ENCODE measurements at regions not wholly inside any gene's neighbourhood (a gene's known extent, or its start where the extent isn't known, plus 50 kb on each side); places are given as distances from the start of the nearest gene placed in this dataset.

GRCh38 chr11:10628508-10629236, 60.2 kb upstream of the LYVE1 start:
- Histone ChIP-seq H3K27me3 (replicated peaks in 1 of 2; ENCODE audit: control insufficient read depth in 2 of 2, insufficient read depth in 2 of 2, low read length in 1 of 2) (peaks cover 0 to 2% of the 10 kb centered on the region in 2 experiments; a peak in 3 of 4 replicates), H3K27ac (ENCODE audit: control insufficient read depth, insufficient read depth) (no peak overlapping the region), H3K4me3 (no peak overlapping the region), H3K9ac (ENCODE audit: control insufficient read depth, insufficient read depth, low read length) (no peak overlapping the region), H3K36me3 (ENCODE audit: control insufficient read depth in 2 of 2, insufficient read depth in 2 of 2, low read length in 1 of 2) (no peaks in the 10 kb centered on the region), H3K4me2 (ENCODE audit: control insufficient read depth, insufficient read depth) (no peak overlapping the region), H4K20me1 (ENCODE audit: control insufficient read depth, insufficient read depth) (no peaks in the 10 kb centered on the region), H3K79me2 (ENCODE audit: control insufficient read depth, insufficient read depth, low read length) (no peaks in the 10 kb centered on the region), H3K4me1 (ENCODE audit: control insufficient read depth, insufficient read depth, low read length) (no peaks in the 10 kb centered on the region), H3K9me3 (replicated peaks; ENCODE audit: control insufficient read depth, insufficient read depth, low read length) (no peaks in the 10 kb centered on the region), H2AFZ (ENCODE audit: control insufficient read depth, low read depth, low read length) (no peak overlapping the region)
- FAIRE-seq: no peak
- ChIA-PET POLR2A (no interaction called here), SMC1A (ENCODE audit: uncharacterized antibody, unreplicated experiment) (no interaction called here), RAD21 (ENCODE audit: unreplicated experiment) (no interaction called here), CTCF (no interaction called here)
- peak; percentile 47 for ATAC-seq
- intact Hi-C loops (cut with micrococcal nuclease; ENCODE audit: unreplicated experiment): no loop called here
- BruUV-seq (replicated peaks): no TSS peak
- DNase-seq (ENCODE audit: low read depth, low spot score): no peak
- 18% methylated on average over 10 of the region's 10 CpGs for WGBS (ENCODE audit: insufficient coverage, insufficient replicate concordance, low lambda C conversion rate, missing lambda C conversion rate)
- in situ Hi-C loops (cut with MboI): loop anchor here (10.0 kb wide), 1 partner anchor 106 kb away; no protein-coding TSS in a partner anchor
- no peak for TF ChIP-seq HDGF (IDR thresholded peaks at IDR 0.05)
- TF ChIP-seq EED (IDR thresholded peaks at IDR 0.05; ENCODE audit: low read depth): no peak
- TF ChIP-seq ZSCAN29 (IDR thresholded peaks at IDR 0.05): no peak
- no peak for TF ChIP-seq SP1 (IDR thresholded peaks at IDR 0.05; ENCODE audit: low read depth, low read length)
- no peak for TF ChIP-seq ZNF592 (IDR thresholded peaks at IDR 0.05)
- TF ChIP-seq NFYB (IDR thresholded peaks at IDR 0.05; ENCODE audit: insufficient read depth, low read depth, low read length): no peak
- no peak for TF ChIP-seq PAX8 (IDR thresholded peaks at IDR 0.05)
- no peak for TF ChIP-seq CHD2 (IDR thresholded peaks at IDR 0.05; ENCODE audit: borderline replicate concordance, low read depth, low read length)
- TF ChIP-seq STAT3 (IDR thresholded peaks at IDR 0.05; ENCODE audit: low read depth, low read length): no peak
- no peak for TF ChIP-seq CBX3 (IDR thresholded peaks at IDR 0.05; ENCODE audit: borderline replicate concordance, low read depth)
- TF ChIP-seq LARP7 (IDR thresholded peaks at IDR 0.05): no peak
- TF ChIP-seq ZBTB11 (CRISPR knock-in tag; IDR thresholded peaks at IDR 0.05): no peak
- TF ChIP-seq BCL11A (IDR thresholded peaks at IDR 0.05; ENCODE audit: low read depth, low read length): no peak
- TF ChIP-seq BCL3 (IDR thresholded peaks at IDR 0.05; ENCODE audit: borderline replicate concordance, insufficient read depth, low read depth, low read length, poor library complexity, severe bottlenecking): no peak

Data from GM12878 (cell line).